IMR-90 (cell line): ENCODE measurements at regions not wholly inside any gene's neighbourhood (a gene's known extent, or its start where the extent isn't known, plus 50 kb on each side); places are given as distances from the start of the nearest gene placed in this dataset.
"Not testable (repeated sequence)": the region's sequence is repeated elsewhere in the genome, so short reads cannot be mapped to it uniquely, and the experiment has no call there.

Source experiments
- ATAC-seq: fragments of 200-7000 bp; cut with Tn5 transposase; 2 replicates; pipeline ENCODE4 v1.9.1; 2020; ENCODE audit warnings: low read depth, mild to moderate bottlenecking, moderate library complexity
- BruUV-seq: library from RNA; stranded (reverse); fragments of 400-500 nt; replicated peaks from 2 replicates; lab custom pipeline; 2021; lab: Mats Ljungman, UMichigan
- CTCF ChIA-PET: fragments of 300-600 bp; formaldehyde crosslinking; extraction: SDS; loops from one replicate; lab custom pipeline; 2021; ENCODE audit warnings: antibody characterized with exemption; lab: Yijun Ruan, JAX
- POLR2A ChIA-PET: fragments of 300-600 bp; sonication (Branson Sonifier 250); formaldehyde crosslinking; loops from one replicate; lab custom pipeline; 2022; ENCODE audit warnings: antibody characterized with exemption; ENCODE audit not compliant: unreplicated experiment; lab: Charles Lee
- DNase-seq: peaks from one replicate; pipeline ENCODE4 v3.0.0; 2013
- H2AFZ ChIP-seq: replicated peaks from 2 replicates; pipeline ENCODE3; 2013; ENCODE audit warnings: low read length, mild to moderate bottlenecking; ENCODE audit not compliant: poor library complexity
- H2AK5ac ChIP-seq: 2 replicates; pipeline ENCODE4 v1.6.1; 2013; ENCODE audit warnings: low read depth, low read length, inconsistent platforms
- H2AK9ac ChIP-seq: replicated peaks from 2 replicates; pipeline ENCODE3; 2013; ENCODE audit warnings: mild to moderate bottlenecking, low read depth, low read length, moderate library complexity; ENCODE audit not compliant: poor library complexity
- H2BK120ac ChIP-seq: 2 replicates; pipeline ENCODE4 v1.6.1; 2013; ENCODE audit warnings: low read depth, low read length, inconsistent platforms
- H2BK15ac ChIP-seq: 3 replicates; pipeline ENCODE4 v1.6.1; 2013; ENCODE audit warnings: low read depth, low read length, inconsistent platforms
- H2BK20ac ChIP-seq: 2 replicates; pipeline ENCODE4 v1.6.1; 2013; ENCODE audit warnings: low read depth, mild to moderate bottlenecking, inconsistent platforms, low read length, moderate library complexity
- H2BK5ac ChIP-seq: 2 replicates; pipeline ENCODE4 v1.6.1; 2013; ENCODE audit warnings: mild to moderate bottlenecking, low read depth, low read length, inconsistent platforms; ENCODE audit not compliant: poor library complexity, severe bottlenecking
- H3K14ac ChIP-seq: replicated peaks from 2 replicates; pipeline ENCODE4 v1.6.1; 2013; ENCODE audit warnings: low read depth, low read length, inconsistent platforms
- H3K18ac ChIP-seq: 2 replicates; pipeline ENCODE4 v1.6.1; 2013; ENCODE audit warnings: low read depth, low read length, control low read depth
- H3K23ac ChIP-seq: 2 replicates; pipeline ENCODE4 v1.6.1; 2013; ENCODE audit warnings: low read depth, low read length, inconsistent platforms
- H3K27ac ChIP-seq: 2 replicates; pipeline ENCODE4 v1.5.1; 2013; ENCODE audit warnings: mild to moderate bottlenecking, control low read depth, low read length; ENCODE audit not compliant: insufficient read depth
- H3K27me3 ChIP-seq: 2 replicates; pipeline ENCODE4 v1.6.1; 2013; ENCODE audit warnings: low read length; ENCODE audit not compliant: control insufficient read depth, insufficient read depth
- H3K36me3 ChIP-seq: 2 replicates; pipeline ENCODE4 v1.6.1; 2013; ENCODE audit warnings: low read length, mixed read lengths; ENCODE audit not compliant: control insufficient read depth, insufficient read depth
- H3K4ac ChIP-seq: 2 replicates; pipeline ENCODE4 v1.6.1; 2013; ENCODE audit warnings: low read depth, low read length, inconsistent platforms
- H3K4me1 ChIP-seq: 2 replicates; pipeline ENCODE4 v1.6.1; 2013; ENCODE audit warnings: low read length, mixed read lengths; ENCODE audit not compliant: control insufficient read depth, insufficient read depth
- H3K4me2 ChIP-seq: 2 replicates; pipeline ENCODE4 v1.6.1; 2013; ENCODE audit warnings: low read depth, mild to moderate bottlenecking, control low read depth, low read length, moderate library complexity
- H3K4me3 ChIP-seq: 2 replicates; pipeline ENCODE4 v1.5.1; 2013; ENCODE audit warnings: low read depth, mild to moderate bottlenecking, control low read depth, low read length, moderate library complexity; ENCODE audit not compliant: insufficient read depth
- H3K56ac ChIP-seq: 2 replicates; pipeline ENCODE4 v1.6.1; 2013; ENCODE audit warnings: low read length, inconsistent platforms; ENCODE audit not compliant: insufficient read depth; ENCODE audit errors: extremely low read depth
- H3K79me1 ChIP-seq, 2 experiments: 2 replicates each; pipeline ENCODE4 v1.6.1; 2013; ENCODE audit warnings: low read length in 2 of 2, inconsistent platforms in 1 of 2, low read depth in 1 of 2
- H3K9ac ChIP-seq: 2 replicates; pipeline ENCODE4 v1.6.1; 2013; ENCODE audit warnings: low read depth, low read length, control low read depth
- H3K9me1 ChIP-seq: 2 replicates; pipeline ENCODE4 v1.6.1; 2013; ENCODE audit warnings: low read length, inconsistent platforms; ENCODE audit not compliant: insufficient read depth
- H3K9me3 ChIP-seq: 2 replicates; pipeline ENCODE4 v1.6.1; 2013; ENCODE audit warnings: low read length; ENCODE audit not compliant: control insufficient read depth, insufficient read depth
- H4K20me1 ChIP-seq: 2 replicates; pipeline ENCODE4 v1.6.1; 2013; ENCODE audit warnings: low read length, inconsistent platforms; ENCODE audit not compliant: insufficient read depth
- H4K5ac ChIP-seq: 2 replicates; pipeline ENCODE4 v1.6.1; 2013; ENCODE audit warnings: mild to moderate bottlenecking, low read depth, low read length, control low read depth
- H4K8ac ChIP-seq, 2 experiments: 2 replicates each; pipeline ENCODE4 v1.6.1; 2013; ENCODE audit warnings: low read depth in 2 of 2, low read length in 2 of 2, control low read depth in 1 of 2, inconsistent platforms in 1 of 2
- H4K91ac ChIP-seq: 2 replicates; pipeline ENCODE4 v1.6.1; 2013; ENCODE audit warnings: low read depth, low read length, inconsistent platforms; ENCODE audit not compliant: insufficient read depth
- WGBS, 2 experiments: methylation state at CpG; one replicate each; pipeline versions ENCODE4 v1.1.5 to v1.1.7; 2013; ENCODE audit warnings: missing lambda C conversion rate in 2 of 2; ENCODE audit not compliant: insufficient read length in 1 of 2; ENCODE audit errors: extremely low coverage in 2 of 2; 5-methylcytosine and 5-hydroxymethylcytosine counted together
- dilution Hi-C: fragments of 300-500 bp; cut with HindIII; formaldehyde crosslinking; loops from one replicate; pipeline ENCODE4 v1.14.3; 2018; ENCODE audit warnings: low sequenced_read_pairs; ENCODE audit not compliant: unreplicated experiment
- in situ Hi-C: fragments of 300-500 bp; cut with MboI; formaldehyde crosslinking; loops from 3 replicates; pipeline ENCODE4 v1.14.3; 2019; ENCODE audit warnings: low sequenced_read_pairs, inconsistent platforms, mixed read lengths
- intact Hi-C: fragments of 100-400 bp; cut with micrococcal nuclease; formaldehyde crosslinking; loops from 2 replicates; pipeline ENCODE4 v1.10.0; 2022

DNA sequence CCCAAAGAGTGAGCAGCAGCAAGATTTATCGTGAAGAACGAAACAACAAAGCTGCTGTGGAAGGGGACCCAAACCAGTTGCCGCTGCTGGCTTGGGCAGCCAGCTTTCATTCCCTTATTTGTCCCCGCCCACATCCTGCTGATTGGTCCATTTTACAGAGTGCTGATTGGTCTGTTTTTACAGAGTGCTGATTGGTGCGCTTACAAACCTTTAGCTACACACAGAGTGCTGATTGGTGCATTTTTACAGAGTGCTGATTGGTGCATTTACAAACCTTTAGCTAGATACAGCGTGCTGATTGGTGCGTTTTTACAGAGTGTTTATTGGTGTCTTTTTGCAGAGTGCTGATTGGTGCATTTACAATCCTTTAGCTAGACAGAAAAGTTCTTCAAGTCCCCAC is 304.2 kb downstream of the RWDD3 start:
- H4K20me1 ChIP-seq, H3K18ac ChIP-seq, H4K8ac ChIP-seq, H3K56ac ChIP-seq, H4K91ac ChIP-seq, H2AFZ ChIP-seq, POLR2A ChIA-PET, H2BK5ac ChIP-seq, H2AK5ac ChIP-seq, H4K5ac ChIP-seq, H2BK20ac ChIP-seq, CTCF ChIA-PET, H2BK120ac ChIP-seq, H2AK9ac ChIP-seq, H3K4me3 ChIP-seq, H3K4me2 ChIP-seq, intact Hi-C loops, H3K9me3 ChIP-seq, H3K9ac ChIP-seq, H3K23ac ChIP-seq, dilution Hi-C loops, H3K9me1 ChIP-seq, ATAC-seq, H3K14ac ChIP-seq, DNase-seq, BruUV-seq, H2BK15ac ChIP-seq, H3K27ac ChIP-seq, in situ Hi-C loops, H3K4ac ChIP-seq, H3K79me1 ChIP-seq, H3K27me3 ChIP-seq, H3K36me3 ChIP-seq, H3K4me1 ChIP-seq: not testable (repeated sequence)
- no CpG with 5 or more reads among the region's 7 CpGs for WGBS, 2 experiments
